Renal cortex interstitium (tissue), 11 donors: ENCODE measurements at regions not wholly inside any gene's neighbourhood (a gene's known extent, or its start where the extent isn't known, plus 50 kb on each side); places are given as distances from the start of the nearest gene placed in this dataset.
"Not testable (repeated sequence)": the region's sequence is repeated elsewhere in the genome, so short reads cannot be mapped to it uniquely, and the experiment has no call there.

Experiments used
- DNase-seq, 11 donors: peaks; one replicate each; pipeline ENCODE4 v3.0.0-alpha.2; 2013; ENCODE audit warnings: low read depth in 9 of 11, low spot score in 4 of 11; ENCODE audit errors: extremely low read depth in 1 of 11

GRCh38 chr21:35982717-35983116 lies 77.6 kb downstream of the SETD4 start:
- no peak for DNase-seq

- DNase-seq = no peak
Measured at GRCh38 chr21:35981514-35982070, 78.7 kb downstream of the SETD4 start.

- no peak for DNase-seq
Measured at GRCh38 chr21:35980821-35981220, 79.5 kb downstream of the SETD4 start.

- DNase-seq = not testable (repeated sequence)
Measured at GRCh38 chr21:35977860-35978259, 82.5 kb downstream of the SETD4 start.

- DNase-seq = no peak
Measured at GRCh38 chr21:35976929-35977328, 83.4 kb downstream of the SETD4 start.

- no peak for DNase-seq
Measured at GRCh38 chr21:35976481-35976880, 83.8 kb downstream of the SETD4 start.

GRCh38 chr21:35974775-35975174 lies 85.6 kb downstream of the SETD4 start:
- no peak for DNase-seq

GRCh38 chr21:35971824-35972223 lies 88.5 kb downstream of the SETD4 start:
- no peak for DNase-seq

GRCh38 chr21:35969281-35969680 lies 91.0 kb downstream of the SETD4 start:
- DNase-seq = no peak

- no peak for DNase-seq
Measured at GRCh38 chr21:35968564-35968963, 91.8 kb downstream of the SETD4 start.

GRCh38 chr21:35965699-35966098 lies 94.6 kb downstream of the SETD4 start:
- DNase-seq = no peak

GRCh38 chr21:35963920-35964451 lies 96.3 kb downstream of the SETD4 start:
- DNase-seq = no peak

- DNase-seq = no peak
Measured at GRCh38 chr21:35962917-35963316, 97.4 kb downstream of the SETD4 start.

- no peak for DNase-seq
Measured at GRCh38 chr21:35954066-35954465, 106.3 kb downstream of the SETD4 start.

GRCh38 chr21:35953597-35953996 lies 106.7 kb downstream of the SETD4 start:
- DNase-seq = no peak

- no peak for DNase-seq
Measured at GRCh38 chr21:35952651-35953340, 107.5 kb downstream of the SETD4 start.

- no peak for DNase-seq
Measured at GRCh38 chr21:35948982-35949381, 111.3 kb downstream of the SETD4 start.

GRCh38 chr21:35945089-35945671 lies 115.1 kb downstream of the SETD4 start:
- DNase-seq = no peak

- no peak for DNase-seq
Measured at GRCh38 chr21:35943752-35944151, 116.6 kb downstream of the SETD4 start.
